CD4-positive, alpha-beta T cell (primary cell): ENCODE measurements at regions not wholly inside any gene's neighbourhood (a gene's known extent, or its start where the extent isn't known, plus 50 kb on each side); places are given as distances from the start of the nearest gene placed in this dataset.

Experiments
- ATAC-seq: fragments of 200-7000 bp; cut with Tn5 transposase; one replicate; pipeline ENCODE4 v1.10.0; 2022; ENCODE audit warnings: mild to moderate bottlenecking; ENCODE audit not compliant: poor library complexity
- CTCF ChIA-PET: fragments of 350-600 bp; sonication (Branson Sonifier 250); formaldehyde crosslinking; loops from one replicate; lab custom pipeline; 2021; ENCODE audit warnings: antibody characterized with exemption, inconsistent platforms; lab: Charles Lee
- POLR2A ChIA-PET: fragments of 350-600 bp; sonication (Branson Sonifier 250); formaldehyde crosslinking; loops from one replicate; lab custom pipeline; 2021; ENCODE audit warnings: antibody characterized with exemption, inconsistent platforms; lab: Charles Lee
- DNase-seq, 14 experiments: peaks; one replicate each; pipeline ENCODE4 v3.0.0-alpha.2; 2013 to 2020; ENCODE audit warnings: mixed read lengths in 2 of 14
- H3K27ac ChIP-seq, 2 donors: one replicate each; pipeline versions ENCODE4 v1.5.1 to v1.7.0; 2013; ENCODE audit warnings: low read length in 2 of 2, low read depth in 1 of 2, mild to moderate bottlenecking in 1 of 2
- H3K27me3 ChIP-seq, 2 experiments: 1 replicate in 1 of 2; 2 replicates in 1 of 2; pipeline versions ENCODE4 v1.6.1 to v1.7.0; 2013; ENCODE audit warnings: low read length in 2 of 2, control low read depth in 1 of 2, mild to moderate bottlenecking in 1 of 2, moderate library complexity in 1 of 2; ENCODE audit not compliant: insufficient read depth in 2 of 2, control insufficient read depth in 1 of 2
- H3K36me3 ChIP-seq: one replicate; pipeline ENCODE4 v1.6.1; 2013; ENCODE audit warnings: low read length, control low read depth; ENCODE audit not compliant: insufficient read depth
- H3K4me1 ChIP-seq: one replicate; pipeline ENCODE4 v1.6.1; 2013; ENCODE audit warnings: low read length, control low read depth; ENCODE audit not compliant: insufficient read depth
- H3K4me3 ChIP-seq: one replicate; pipeline ENCODE4 v1.5.1; 2013; ENCODE audit warnings: mild to moderate bottlenecking, low read length, moderate library complexity
- H3K9me3 ChIP-seq, 2 experiments: 1 replicate in 1 of 2; 2 replicates in 1 of 2; pipeline versions ENCODE4 v1.6.1 to v1.7.0; 2013; ENCODE audit warnings: low read length in 2 of 2, mild to moderate bottlenecking in 2 of 2, control low read depth in 1 of 2, moderate library complexity in 1 of 2; ENCODE audit not compliant: control insufficient read depth in 1 of 2, insufficient read depth in 1 of 2
- H3K27ac Mint-ChIP-seq: one replicate; pipeline ENCODE4 v1.8.0; 2020; ENCODE audit warnings: mixed read lengths
- H3K27me3 Mint-ChIP-seq: one replicate; pipeline ENCODE4 v1.8.0; 2021; ENCODE audit warnings: mixed read lengths
- H3K36me3 Mint-ChIP-seq: one replicate; pipeline ENCODE4 v1.8.0; 2021; ENCODE audit warnings: low read depth, mixed read lengths
- H3K4me1 Mint-ChIP-seq: one replicate; pipeline ENCODE4 v1.8.0; 2021; ENCODE audit warnings: low read depth, mixed read lengths
- H3K4me3 Mint-ChIP-seq: one replicate; pipeline ENCODE4 v1.8.0; 2020; ENCODE audit warnings: mild to moderate bottlenecking, mixed read lengths
- H3K9me3 Mint-ChIP-seq: one replicate; pipeline ENCODE4 v1.8.0; 2020; ENCODE audit warnings: mixed read lengths
- CTCF ChIP-seq: fragments of 200-600 bp; IDR thresholded peaks from one replicate; pipeline ENCODE4 v1.8.0; 2022; ENCODE audit warnings: antibody characterized with exemption, mild to moderate bottlenecking
- intact Hi-C, 2 experiments: fragments of 100-400 bp; cut with DNase I in 1 of 2; cut with micrococcal nuclease in 1 of 2; formaldehyde crosslinking; loops; one replicate each; pipeline versions ENCODE4 v1.15.1 to v1.9.0; 2023 to 2025; cut with DNase I, micrococcal nuclease

- intact Hi-C loops: no loop called here
- ChIA-PET POLR2A (no interaction called here), CTCF (interaction anchor here (0.5 kb wide), 1 partner anchor 850 kb away, joined by 3 read pairs; no protein-coding TSS in a partner anchor)
- no peak for TF ChIP-seq CTCF
- no peak overlapping the region for H3K4me3 ChIP-seq
- DNase-seq (no peak), ATAC-seq (no peak)
- Mint-ChIP-seq H3K4me1 (no peaks in the 10 kb centered on the region), H3K4me3 (no peak overlapping the region), H3K27ac (no peak overlapping the region), H3K27me3 (no peaks in the 10 kb centered on the region), H3K36me3 (no peaks in the 10 kb centered on the region), H3K9me3 (peaks cover 4% of the 10 kb centered on the region)
- H3K27me3 ChIP-seq: no peaks in the 10 kb centered on the region
- no peaks in the 10 kb centered on the region for H3K36me3 ChIP-seq
- H3K9me3 ChIP-seq: no peaks in the 10 kb centered on the region
- no peaks in the 10 kb centered on the region for H3K4me1 ChIP-seq
- H3K27ac ChIP-seq: no peak overlapping the region
These were observed 312.7 kb upstream of the DPH6 start for GRCh38 chr15:35858707-35859106.

GRCh38 chr15:35863655-35864054, 317.7 kb upstream of the DPH6 start:
- intact Hi-C loops: no loop called here
- ChIA-PET CTCF (no interaction called here), POLR2A (no interaction called here)
- ATAC-seq: no peak
- no peaks in the 10 kb centered on the region for H3K4me1 ChIP-seq
- H3K36me3 ChIP-seq: no peaks in the 10 kb centered on the region
- no peaks in the 10 kb centered on the region for H3K27me3 Mint-ChIP-seq
- H3K27ac ChIP-seq: no peak overlapping the region
- DNase-seq: no peak
- no peak for TF ChIP-seq CTCF
- H3K9me3 Mint-ChIP-seq: peaks cover 4% of the 10 kb centered on the region
- no peak overlapping the region for H3K27ac Mint-ChIP-seq
- H3K4me1 Mint-ChIP-seq: no peaks in the 10 kb centered on the region
- H3K4me3 Mint-ChIP-seq: no peak overlapping the region
- H3K27me3 ChIP-seq: no peaks in the 10 kb centered on the region
- H3K9me3 ChIP-seq: no peaks in the 10 kb centered on the region
- no peak overlapping the region for H3K4me3 ChIP-seq
- H3K36me3 Mint-ChIP-seq: no peaks in the 10 kb centered on the region

- no peak overlapping the region for H3K27ac ChIP-seq
- H3K9me3 Mint-ChIP-seq: peaks cover under 1% of the 10 kb centered on the region
- TF ChIP-seq CTCF: no peak
- H3K27me3 ChIP-seq: no peaks in the 10 kb centered on the region
- no peaks in the 10 kb centered on the region for H3K4me1 ChIP-seq
- ChIA-PET CTCF (no interaction called here), POLR2A (no interaction called here)
- no peak for DNase-seq
- H3K27ac Mint-ChIP-seq: no peak overlapping the region
- no peaks in the 10 kb centered on the region for H3K27me3 Mint-ChIP-seq
- H3K36me3 Mint-ChIP-seq: no peaks in the 10 kb centered on the region
- H3K4me3 ChIP-seq: no peak overlapping the region
- intact Hi-C loops: no loop called here
- no peak for ATAC-seq
- no peak overlapping the region for H3K4me3 Mint-ChIP-seq
- no peaks in the 10 kb centered on the region for H3K9me3 ChIP-seq
- no peaks in the 10 kb centered on the region for H3K36me3 ChIP-seq
- no peaks in the 10 kb centered on the region for H3K4me1 Mint-ChIP-seq
These were observed 321.4 kb upstream of the DPH6 start for GRCh38 chr15:35867356-35867755.
